Cerebellar cortex (tissue), 1 donor: ENCODE measurements at regions not wholly inside any gene's neighbourhood (a gene's known extent, or its start where the extent isn't known, plus 50 kb on each side); places are given as distances from the start of the nearest gene placed in this dataset.
"Not testable (repeated sequence)": the region's sequence is repeated elsewhere in the genome, so short reads cannot be mapped to it uniquely, and the experiment has no call there.

Experiments
- DNase-seq: peaks from one replicate; pipeline ENCODE4 v3.0.0-alpha.2; 2015; ENCODE audit warnings: low spot score

DNA sequence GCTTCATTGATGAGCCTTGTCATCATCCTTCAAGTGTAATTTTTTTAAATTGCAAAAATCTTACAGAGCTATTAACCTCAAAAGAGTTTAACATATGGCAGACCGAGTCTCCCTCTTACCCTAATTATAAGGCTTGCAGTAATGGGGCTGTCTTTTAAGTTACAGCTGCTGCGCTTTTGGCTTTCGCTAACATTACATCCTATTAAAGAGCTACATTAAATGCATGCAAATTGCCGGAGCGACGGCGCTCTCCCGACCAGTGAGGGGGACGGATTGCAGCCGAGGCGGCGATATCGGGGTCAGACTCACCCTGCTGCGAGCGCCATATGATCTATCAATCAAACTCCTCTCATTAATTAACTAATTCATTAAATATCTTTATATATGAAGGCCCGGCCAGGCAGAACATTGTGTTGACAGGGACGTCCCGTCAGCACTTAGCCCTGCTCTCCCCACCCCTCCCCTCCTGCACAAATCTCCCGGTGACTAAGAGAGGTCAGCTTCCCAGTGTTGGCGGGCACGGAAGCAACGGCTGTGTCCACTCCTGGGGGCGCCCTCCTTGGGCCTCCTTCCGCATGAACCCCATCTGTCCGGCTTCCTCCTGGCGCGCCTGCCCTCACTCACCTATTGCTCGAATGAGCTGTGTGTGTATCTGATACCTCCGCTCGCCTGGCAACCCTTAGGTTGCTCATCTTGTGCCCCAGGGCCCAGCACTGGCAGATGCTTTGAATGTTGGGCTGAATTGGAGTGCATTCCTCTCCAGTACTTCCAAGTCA is 156.0 kb upstream of the CADM1 start:
- peak; percentile 42 for DNase-seq

DNA sequence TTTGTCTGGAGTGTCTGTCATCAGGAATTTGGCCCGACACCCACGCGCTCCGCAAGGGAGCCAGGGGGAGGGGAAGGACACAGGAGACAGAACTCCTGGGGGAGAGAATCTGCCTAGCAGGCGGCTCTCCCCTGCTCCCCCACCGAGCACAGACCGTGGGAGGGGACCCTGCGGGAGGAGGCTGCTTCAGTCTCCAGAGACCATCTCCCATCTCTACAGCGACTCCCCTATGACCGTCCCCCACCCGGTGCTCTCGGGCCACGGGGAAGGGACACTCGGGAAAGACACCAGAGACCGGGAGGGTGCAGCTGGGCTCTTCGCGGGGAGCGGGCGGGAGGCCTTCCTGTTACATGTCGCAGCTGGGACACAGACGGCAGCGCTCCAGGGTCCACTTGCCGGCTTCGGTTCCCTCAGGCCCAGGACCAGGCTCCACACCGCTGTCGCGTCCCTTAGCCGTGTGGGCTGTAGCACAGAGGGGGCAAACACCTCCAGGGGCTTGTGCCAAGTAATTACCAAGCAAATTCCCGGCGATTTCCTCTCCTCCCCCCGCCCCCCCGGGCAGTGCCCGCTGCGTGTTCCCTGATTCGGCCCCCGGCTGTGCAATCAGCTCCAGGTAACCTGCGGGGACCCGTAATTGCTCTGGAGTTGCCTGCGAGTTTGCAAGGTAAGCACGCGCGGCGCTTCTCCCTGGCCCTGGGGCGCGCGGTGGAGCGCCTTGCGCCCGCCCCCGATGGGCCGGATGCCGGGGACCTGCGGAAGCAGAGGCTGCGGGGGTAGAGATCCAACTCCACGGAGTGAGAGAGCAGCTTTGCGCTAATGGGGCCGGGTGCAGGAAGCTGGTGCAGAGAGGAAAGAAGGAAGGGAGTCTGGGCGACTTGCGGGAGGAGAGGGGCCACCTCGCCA is 155.1 kb upstream of the CADM1 start:
- peak; percentile 53 for DNase-seq

DNA sequence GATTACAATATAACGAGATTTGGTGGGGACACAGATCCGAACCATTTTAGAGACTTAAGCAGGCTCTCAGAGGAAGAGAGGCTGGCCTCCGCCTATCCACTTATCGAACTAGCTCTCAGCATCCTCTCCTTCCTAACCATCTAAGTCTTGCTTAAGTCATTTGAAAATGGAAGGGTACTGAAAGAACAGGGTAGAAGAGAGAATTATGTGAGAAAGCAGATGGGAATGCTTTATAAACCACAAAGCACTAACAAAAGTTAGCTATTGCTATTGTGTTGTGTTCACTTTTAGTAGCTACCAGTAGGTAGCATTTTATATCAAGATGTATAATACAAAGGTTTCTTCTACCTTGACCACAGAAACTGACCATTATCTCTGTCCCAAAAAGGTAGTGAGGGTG is 153.4 kb upstream of the CADM1 start:
- DNase-seq: no peak

DNA sequence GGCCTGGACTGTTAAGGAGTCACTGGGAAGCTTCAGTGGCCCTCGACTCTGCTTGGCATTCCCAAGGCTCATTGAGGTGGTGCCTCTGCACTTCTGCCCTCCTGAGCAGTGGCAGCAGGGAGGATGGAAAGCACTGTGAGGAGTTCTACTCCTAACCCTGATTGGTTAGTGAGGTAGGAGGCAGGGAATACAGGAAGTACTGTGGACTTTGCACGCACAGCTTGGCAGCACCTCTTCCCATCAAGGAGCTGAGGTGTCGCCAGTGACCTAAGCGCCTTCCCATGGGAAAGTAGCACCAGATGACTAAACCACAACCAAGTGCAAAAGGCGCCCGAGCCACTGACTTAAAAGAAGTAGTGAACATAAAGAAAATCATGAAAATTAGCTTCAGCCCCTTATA is 152.5 kb upstream of the CADM1 start:
- DNase-seq: no peak

DNA sequence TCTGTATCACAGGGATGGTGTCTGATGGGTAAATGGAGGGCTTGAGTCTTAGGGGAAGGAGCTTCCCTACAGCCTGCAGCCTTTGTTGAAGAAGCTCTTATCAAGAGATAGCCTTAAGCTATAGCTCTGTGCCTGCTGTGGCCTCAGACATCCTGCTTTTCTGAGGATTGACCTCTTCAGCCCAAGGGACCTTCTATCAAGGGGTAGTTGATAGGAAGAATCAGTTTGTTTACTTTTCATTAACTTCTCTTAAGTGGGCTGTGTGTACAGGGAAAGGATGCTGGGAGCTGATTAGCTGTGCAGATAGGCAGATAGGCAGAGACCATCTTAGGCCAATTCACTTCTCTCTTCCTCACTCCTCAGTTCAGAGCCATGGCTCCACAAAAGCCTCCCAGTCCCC is 151.8 kb upstream of the CADM1 start:
- DNase-seq: no peak

DNA sequence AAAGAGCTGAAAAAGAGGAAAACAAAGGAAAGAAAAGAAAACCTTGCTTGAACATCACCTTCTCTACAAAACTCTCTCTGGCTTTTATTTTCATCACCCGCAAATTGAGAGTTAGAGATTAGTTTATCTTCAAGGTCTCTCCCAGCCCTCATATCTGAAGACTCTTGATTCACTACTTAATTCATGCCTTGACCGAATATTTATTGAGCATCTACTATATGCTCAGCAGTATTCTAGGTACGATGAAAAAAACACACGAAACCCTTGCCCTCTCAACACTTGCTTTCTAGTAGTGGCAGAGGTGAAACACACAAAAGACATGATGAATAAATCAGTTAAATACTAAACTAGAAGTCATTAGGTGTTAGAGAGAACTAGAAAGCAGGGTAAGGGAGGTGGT is 150.6 kb upstream of the CADM1 start:
- no peak for DNase-seq

DNA sequence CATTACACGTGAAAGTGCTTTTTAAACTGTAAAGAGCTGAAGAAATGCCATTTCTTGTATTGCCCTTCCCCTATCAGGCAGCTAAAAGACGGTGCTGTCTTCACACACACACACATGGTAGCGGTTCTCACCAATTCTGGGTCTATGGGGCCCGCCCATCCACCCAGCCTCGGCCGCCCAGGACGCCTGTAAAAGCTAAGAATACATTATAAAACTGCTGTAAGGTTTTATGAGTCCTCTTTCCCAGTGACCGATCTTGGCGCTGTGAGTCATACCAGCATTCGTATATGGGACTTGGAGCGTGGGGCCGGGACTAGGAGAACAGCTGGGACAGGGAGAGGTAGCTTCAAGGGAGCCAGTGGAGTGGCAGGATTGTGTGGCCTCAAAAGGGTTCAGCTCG is 149.7 kb upstream of the CADM1 start:
- DNase-seq: no peak

DNA sequence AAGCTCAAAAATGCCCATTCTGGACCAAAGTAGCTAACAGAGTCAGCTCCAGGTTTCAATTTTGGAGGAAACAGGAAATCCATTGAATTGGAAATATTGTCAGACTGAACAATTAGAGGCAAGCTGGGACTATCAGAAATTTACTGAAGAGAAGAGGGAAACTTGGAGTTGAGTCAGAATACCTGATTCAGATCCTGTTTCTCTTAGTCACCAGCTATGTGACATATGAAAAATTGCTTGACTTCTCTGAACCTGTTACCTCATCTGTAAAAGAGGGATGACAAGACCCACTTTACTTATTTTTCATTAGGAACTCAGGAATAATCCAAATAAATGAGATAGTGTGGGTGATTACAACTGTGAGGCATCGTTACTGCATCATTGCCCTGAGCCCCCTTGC is 148.9 kb upstream of the CADM1 start:
- DNase-seq: no peak

DNA sequence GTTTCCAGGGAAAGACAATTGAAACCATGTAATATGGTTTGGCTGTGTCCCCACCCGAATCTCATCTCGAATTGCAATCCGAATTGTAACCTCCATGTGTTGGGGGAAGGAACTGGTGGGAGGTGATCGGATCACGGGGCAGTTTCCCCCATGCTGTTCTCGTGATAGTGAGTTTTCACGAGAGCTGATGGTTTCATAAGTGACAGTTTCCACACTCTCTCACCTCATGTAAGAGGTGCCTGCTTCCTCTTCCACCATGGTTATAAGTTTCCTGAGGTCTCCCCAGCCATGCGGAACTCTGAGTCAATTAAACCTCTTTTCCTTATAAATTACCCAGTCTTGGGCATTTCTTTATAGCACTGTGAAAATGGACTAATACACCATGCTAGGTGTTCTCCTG is 148.3 kb upstream of the CADM1 start:
- DNase-seq: no peak

DNA sequence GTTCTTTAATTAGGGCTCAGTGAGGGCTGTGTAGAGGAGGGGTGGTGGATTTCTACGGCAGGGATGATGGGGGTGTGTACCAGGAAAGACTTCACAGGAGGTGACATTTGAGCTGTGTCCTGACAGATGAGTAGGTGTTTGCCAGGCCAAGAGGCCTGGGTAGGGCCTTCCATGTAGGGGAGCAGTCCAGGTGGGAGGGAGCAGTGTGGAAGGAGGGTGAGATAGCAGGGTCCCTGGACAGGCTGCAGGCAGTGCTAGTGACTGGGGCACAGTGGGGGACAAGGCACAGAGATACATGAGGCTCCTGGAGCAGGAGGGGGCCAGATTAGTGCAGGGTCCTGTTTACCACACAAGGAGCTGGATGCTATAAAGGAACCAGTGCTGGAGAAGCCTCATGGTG is 147.9 kb upstream of the CADM1 start:
- no peak for DNase-seq

DNA sequence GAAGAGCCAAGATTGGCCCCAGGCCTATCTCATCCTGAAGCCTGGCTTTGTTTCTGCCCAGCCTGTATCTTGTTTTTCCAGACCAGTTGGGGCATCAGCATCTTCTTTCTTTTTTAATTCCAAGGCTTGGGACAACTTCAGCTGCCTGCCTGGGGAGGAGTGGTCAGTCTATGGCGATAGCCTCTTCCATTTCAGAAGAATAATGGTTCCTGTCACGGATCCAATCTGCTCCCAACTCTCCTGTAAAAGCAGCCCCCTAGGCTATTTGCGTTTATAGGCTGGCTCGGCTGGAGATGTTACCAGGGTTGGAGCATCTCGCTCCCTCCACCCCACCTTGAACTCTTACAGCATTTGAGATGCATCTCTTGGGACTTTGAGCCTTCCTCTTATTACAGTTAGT is 145.2 kb upstream of the CADM1 start:
- no peak for DNase-seq

DNA sequence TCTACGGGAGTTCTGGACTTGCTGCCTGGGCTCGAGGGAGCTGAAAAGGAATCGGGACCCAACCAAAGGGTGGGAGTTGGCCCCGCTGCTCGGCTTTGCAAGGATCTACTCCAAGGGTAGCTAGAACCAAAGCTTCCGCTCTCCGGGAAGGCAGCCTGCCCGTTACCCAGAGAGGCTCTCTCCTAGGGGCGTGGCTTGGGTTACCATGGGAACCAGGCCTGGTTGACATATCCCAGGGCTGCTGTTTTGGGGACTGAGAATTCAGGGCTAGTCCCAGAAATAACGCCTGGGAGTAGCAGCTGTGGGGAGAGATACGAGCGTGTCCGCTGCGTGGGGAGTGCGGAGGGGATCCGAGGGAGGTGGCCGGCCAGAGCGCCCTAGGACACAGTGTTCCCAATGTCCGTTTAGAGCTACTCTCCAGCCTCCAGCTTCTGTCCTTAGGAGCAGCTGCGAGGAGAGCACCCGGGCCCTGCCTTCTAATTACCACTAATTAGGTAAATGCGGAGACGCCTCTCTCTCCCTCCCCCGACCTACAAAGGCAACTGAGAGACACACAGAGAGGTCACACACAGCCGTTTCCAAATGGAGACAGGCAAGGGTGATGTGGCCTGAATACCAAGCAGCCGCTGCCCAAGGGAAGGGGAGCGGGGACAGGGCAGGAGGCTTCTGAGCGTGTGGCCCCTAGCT is 141.6 kb upstream of the CADM1 start:
- DNase-seq: no peak

DNA sequence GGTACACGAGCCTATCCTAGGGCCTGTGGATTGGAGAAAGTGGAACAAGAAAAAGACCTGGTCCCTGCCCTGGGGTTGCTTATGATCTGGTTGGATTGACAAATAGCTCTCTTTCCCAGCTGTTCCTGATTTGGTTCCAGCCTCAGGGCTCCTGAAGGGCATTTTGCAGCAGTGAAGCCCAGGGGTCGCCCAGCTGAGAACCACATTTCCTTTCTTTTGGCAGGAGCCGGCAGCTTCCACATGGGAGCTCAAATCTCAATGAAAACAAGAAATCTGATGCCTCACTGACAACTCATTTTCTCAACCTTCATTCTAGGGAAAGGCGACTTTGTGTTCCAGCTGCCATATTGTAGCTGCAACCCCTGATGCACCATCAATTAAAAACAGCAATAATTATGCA is 140.6 kb upstream of the CADM1 start:
- no peak for DNase-seq

DNA sequence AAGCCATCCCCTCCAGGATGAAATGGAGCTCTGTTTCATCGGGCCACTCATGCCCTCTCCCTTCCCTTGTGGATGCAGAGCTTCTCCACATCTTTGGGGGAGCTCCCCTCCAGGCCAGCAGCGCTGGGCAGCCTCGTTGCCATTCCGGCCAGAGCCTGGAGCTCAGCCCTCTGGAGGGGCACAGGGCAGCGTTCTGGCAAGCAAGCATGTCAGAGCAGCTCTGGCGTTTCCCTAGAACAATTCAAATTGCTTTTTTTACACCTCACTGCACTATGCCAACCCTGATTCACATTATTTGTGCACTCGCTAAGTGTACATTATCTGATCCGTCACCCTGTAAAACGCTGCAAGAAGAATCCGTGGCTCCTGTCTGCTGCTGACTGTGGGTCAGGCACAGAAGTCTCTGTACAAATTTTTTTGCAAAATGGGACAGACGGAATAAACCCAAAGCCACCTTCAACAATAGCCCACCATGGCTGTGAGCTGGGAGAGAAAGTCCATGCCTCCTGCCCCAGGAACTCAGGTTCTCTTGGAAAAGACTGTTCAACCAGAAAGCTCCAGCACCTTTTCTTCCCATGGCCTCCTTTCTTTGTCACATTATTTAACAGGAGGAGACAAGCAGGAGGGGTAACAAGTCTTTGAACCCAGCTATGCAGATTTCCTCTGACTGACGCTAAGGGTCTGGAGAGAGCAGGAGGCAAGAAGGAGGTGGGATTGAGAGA is 139.5 kb upstream of the CADM1 start:
- DNase-seq: peak; percentile 73

DNA sequence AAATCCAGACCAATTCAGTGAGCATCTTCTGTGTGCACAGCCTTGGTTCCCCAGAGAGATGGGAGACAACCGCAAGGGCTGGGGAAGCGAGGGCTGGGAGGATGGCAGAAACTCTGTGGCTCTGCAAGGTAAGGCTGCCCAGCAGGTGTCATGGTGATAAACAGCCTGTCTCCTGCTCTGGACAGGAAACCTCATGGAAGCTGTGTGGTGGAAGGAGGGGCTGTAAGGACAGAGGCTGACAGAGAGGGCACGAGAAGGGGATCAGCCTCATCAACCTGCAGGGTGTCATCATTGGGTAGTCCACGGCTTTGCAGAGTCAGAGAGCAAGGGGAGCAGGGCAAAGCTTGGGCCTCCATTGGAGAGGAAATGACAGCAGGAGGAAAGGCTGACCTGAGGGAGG is 138.4 kb upstream of the CADM1 start:
- peak; percentile 32 for DNase-seq

DNA sequence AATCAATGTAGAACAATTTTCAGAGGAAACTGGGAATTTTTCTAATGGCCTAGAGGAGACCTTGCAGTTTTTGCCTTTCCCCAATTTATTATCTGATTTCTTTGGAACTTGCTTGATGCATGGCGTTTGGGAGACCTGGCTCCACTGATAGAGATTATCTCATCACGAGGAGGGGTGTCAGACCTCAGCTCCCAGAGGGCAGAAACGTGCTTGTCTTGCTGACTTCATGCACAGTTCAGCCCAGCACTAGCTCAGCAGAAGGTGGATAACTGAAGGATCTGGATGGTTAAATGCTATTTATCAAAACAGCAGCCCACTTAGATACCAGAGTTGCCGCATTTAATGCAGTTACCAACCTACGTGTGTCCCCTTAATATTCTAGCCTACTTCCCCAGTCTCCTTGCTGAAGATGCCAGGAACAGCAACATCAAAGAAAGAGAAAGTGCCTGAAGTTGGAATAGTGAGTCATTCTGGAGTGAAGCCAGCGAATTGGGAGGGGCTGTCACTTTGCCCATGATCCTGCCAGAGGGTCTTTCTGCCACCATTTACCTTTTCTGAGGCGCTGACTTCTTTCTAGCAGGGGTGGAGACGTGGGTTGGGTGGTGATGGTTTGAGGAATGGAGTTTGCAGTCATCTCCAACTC is 133.5 kb upstream of the CADM1 start:
- DNase-seq: no peak

DNA sequence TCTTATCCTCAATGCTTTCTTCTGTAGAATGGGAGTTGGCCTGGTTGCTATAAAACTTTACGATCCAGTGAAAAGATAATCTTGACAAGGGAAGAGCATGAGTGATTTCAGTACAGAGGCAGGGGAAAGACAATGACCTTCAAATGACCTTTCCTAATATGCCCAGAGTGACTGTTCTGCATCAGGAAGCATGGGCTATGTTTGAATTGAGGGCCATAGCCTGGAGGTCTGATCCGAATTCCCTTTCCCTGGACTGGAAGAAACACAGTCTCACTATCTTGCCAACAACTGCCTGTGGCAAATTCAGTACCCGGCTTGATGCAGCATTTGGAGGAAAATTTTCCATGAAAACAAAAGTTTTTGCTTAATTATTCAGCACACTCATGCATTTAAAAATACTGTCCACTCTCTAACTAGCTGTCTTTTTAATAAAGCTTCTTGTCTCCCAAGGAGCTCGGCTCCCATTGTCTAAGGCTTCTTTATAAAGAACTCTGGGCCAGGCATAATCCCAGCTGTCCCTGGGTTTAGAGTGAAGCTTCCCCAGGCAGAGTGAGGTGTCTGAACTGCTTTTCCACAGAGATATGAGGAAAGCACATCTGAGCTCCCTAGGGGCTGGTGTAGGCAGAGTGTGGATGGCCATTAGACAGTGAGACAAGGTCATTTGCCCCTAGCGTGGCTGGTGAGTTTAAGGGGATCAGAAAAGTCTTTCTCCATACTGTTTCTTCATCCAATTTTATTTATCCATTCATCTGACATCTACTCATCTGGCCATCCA is 132.7 kb upstream of the CADM1 start:
- no peak for DNase-seq

DNA sequence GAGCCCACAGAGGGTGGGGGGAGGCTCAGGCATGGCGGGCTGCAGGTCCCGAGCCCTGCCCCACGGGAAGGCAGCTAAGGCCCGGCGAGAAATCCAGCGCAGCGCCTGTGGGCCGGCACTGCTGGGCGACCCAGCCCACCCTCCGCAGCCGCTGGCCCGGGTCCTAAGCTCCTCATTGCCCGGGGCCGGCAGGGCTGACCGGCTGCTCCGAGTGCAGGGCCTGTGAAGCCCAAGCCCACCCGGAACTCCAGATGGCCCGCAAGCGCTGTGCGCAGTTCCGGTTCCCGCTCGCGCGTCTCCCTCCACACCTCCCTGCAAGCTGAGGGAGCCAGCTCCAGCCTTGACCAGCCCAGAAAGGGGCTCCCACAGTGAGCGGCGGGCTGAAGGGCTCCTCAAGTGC is 129.8 kb upstream of the CADM1 start:
- DNase-seq: not testable (repeated sequence)

DNA sequence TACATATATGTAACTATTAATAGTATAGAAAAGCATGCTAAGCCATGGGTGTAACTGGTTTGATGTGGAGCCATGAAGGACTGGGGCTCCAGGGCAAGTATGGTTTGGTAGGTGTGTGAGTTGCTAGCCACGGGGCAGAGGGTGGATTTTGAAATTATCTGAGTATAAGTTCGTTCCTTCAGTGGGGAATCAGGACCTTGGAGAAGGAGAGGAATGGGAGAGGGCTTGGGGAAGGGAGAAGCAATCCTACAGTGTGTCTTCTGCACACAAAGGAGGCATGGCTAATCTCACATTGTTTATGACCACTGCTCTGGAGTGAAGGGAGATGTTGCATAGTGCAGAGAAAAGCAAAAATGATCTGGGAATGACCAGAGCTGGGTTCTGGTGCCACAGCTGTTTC is 127.8 kb upstream of the CADM1 start:
- DNase-seq: no peak

DNA sequence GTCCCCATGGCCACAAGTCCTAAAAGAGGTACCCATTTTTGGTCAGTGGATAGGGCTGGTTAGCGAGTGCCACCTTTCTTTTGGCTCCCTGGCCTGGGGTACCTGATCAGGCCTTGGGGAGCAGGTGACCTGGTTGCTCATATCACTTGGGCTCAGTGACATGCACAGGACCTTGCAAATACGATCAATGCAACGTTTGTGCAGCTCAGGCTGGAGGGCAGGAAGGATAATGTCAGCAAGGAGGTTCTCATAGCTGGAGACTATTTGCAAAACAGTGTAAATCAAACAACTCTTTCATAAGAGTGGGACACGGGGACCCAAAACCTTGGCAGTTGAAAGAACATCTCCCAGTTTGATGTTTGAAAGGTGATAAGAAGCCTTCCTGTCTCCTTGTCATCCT is 127.4 kb upstream of the CADM1 start:
- DNase-seq: no peak

DNA sequence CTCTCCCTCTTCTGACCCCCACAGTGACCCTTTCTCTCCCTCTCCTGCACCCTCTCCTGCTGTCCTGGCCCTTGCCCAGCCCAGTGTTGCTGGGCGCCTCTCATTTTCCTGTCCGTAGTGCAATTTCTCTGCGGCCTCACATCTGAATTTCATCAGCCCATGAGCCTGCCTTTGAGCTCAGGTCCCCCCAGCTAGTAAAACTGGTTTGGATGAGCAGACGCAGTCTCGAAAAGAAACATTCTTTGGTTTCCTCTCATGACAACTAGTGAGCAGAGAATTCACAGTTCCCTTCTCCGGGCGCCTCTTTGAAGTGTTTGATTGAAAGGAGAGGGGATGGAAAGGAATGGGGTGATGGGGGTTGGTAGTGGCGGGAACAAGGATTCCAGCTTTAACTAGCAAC is 126.0 kb upstream of the CADM1 start:
- no peak for DNase-seq
